Esophagus squamous epithelium (tissue), 4 donors: ENCODE measurements at regions not wholly inside any gene's neighbourhood (a gene's known extent, or its start where the extent isn't known, plus 50 kb on each side); places are given as distances from the start of the nearest gene placed in this dataset.

Experiments used
- POLR2A ChIP-seq, 4 donors: fragments of 450-650 bp; IDR thresholded peaks; one replicate each; pipeline ENCODE4 v1.6.1; 2017; ENCODE audit warnings: antibody characterized with exemption in 4 of 4, mild to moderate bottlenecking in 4 of 4, moderate library complexity in 3 of 4
- TF ChIP-seq, protein P1 (sequence below), 6 experiments: fragments of 450-650 bp in 4 of 6; fragments of 200-600 bp in 2 of 6; sonication (generic) in 2 of 6; IDR thresholded peaks; one replicate each; pipeline ENCODE4 v1.5.1; 2016 to 2019; ENCODE audit warnings: antibody characterized with exemption in 6 of 6, mild to moderate bottlenecking in 4 of 6, moderate library complexity in 4 of 6

- TF ChIP-seq, protein P1, sequence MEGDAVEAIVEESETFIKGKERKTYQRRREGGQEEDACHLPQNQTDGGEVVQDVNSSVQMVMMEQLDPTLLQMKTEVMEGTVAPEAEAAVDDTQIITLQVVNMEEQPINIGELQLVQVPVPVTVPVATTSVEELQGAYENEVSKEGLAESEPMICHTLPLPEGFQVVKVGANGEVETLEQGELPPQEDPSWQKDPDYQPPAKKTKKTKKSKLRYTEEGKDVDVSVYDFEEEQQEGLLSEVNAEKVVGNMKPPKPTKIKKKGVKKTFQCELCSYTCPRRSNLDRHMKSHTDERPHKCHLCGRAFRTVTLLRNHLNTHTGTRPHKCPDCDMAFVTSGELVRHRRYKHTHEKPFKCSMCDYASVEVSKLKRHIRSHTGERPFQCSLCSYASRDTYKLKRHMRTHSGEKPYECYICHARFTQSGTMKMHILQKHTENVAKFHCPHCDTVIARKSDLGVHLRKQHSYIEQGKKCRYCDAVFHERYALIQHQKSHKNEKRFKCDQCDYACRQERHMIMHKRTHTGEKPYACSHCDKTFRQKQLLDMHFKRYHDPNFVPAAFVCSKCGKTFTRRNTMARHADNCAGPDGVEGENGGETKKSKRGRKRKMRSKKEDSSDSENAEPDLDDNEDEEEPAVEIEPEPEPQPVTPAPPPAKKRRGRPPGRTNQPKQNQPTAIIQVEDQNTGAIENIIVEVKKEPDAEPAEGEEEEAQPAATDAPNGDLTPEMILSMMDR (IDR thresholded peaks at IDR 0.05): no peak
- TF ChIP-seq POLR2A (IDR thresholded peaks at IDR 0.05): no peak
Measured at GRCh38 chr1:30507401-30508174, 215.8 kb downstream of the MATN1 start.
